Coronary artery (tissue), 2 donors: ENCODE measurements at regions not wholly inside any gene's neighbourhood (a gene's known extent, or its start where the extent isn't known, plus 50 kb on each side); places are given as distances from the start of the nearest gene placed in this dataset.
"Not testable (repeated sequence)": the region's sequence is repeated elsewhere in the genome, so short reads cannot be mapped to it uniquely, and the experiment has no call there.

Source experiments
- DNase-seq: peaks from one replicate; pipeline ENCODE4 v3.0.0-alpha.2; 2017; ENCODE audit warnings: low spot score
- H3K27ac ChIP-seq, 2 donors: fragments of 200-600 bp; sonication (generic); one replicate each; pipeline ENCODE4 v1.5.1; 2016 to 2019
- H3K4me3 ChIP-seq: fragments of 200-600 bp; sonication (generic); 2 replicates; pipeline ENCODE4 v1.5.1; 2016; ENCODE audit warnings: mild to moderate bottlenecking, moderate library complexity
- TF ChIP-seq, protein P1 (sequence below): fragments of 200-600 bp; sonication (generic); IDR thresholded peaks from one replicate; pipeline ENCODE4 v1.5.1; 2019; ENCODE audit warnings: antibody characterized with exemption

DNA sequence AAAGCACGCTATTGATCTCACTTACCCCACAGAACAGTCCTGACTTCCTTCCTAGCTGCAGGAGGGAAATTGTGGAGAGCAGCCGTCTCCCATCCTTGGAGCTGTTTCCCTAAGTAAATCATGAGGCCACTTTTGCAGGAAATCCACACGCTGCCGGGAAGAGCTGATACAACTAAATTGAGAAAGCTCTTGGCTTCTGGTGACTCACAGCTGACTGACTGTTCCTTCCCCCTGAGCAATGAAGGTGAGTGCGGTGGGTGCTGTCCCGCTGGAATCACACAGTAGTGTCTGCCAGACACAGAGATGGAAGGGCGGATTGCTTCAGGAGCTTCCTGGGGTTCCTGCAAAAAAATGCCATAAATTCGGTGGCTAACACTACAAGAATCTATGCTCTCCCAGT lies 268.9 kb downstream of the ASMT start:
- no peak for DNase-seq
- Histone ChIP-seq H3K27ac (no peak overlapping the region), H3K4me3 (no peak overlapping the region)
- TF ChIP-seq, protein P1, sequence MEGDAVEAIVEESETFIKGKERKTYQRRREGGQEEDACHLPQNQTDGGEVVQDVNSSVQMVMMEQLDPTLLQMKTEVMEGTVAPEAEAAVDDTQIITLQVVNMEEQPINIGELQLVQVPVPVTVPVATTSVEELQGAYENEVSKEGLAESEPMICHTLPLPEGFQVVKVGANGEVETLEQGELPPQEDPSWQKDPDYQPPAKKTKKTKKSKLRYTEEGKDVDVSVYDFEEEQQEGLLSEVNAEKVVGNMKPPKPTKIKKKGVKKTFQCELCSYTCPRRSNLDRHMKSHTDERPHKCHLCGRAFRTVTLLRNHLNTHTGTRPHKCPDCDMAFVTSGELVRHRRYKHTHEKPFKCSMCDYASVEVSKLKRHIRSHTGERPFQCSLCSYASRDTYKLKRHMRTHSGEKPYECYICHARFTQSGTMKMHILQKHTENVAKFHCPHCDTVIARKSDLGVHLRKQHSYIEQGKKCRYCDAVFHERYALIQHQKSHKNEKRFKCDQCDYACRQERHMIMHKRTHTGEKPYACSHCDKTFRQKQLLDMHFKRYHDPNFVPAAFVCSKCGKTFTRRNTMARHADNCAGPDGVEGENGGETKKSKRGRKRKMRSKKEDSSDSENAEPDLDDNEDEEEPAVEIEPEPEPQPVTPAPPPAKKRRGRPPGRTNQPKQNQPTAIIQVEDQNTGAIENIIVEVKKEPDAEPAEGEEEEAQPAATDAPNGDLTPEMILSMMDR = no peak

DNA sequence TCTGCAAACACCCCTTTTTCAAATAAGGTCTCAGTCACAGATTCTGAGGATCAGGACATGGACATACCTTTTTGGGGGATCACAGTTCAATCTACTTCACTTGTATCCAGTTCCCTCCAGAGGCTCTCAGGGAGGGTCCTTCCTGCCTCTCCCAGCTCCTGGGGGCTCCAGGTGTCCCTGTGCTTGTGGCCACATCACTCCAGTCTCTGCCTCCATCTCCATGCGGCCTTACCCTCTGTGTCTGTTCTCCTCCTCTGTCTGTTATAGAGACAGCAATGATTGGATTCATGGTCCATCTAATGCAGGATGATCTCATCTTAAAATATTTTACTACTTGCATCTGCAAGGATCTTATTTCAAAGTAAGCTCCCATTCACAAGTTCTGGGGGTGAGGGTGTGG lies 269.6 kb downstream of the ASMT start:
- TF ChIP-seq, protein P1 = no peak
- Histone ChIP-seq H3K27ac (no peak overlapping the region), H3K4me3 (no peak overlapping the region)
- DNase-seq = no peak

DNA sequence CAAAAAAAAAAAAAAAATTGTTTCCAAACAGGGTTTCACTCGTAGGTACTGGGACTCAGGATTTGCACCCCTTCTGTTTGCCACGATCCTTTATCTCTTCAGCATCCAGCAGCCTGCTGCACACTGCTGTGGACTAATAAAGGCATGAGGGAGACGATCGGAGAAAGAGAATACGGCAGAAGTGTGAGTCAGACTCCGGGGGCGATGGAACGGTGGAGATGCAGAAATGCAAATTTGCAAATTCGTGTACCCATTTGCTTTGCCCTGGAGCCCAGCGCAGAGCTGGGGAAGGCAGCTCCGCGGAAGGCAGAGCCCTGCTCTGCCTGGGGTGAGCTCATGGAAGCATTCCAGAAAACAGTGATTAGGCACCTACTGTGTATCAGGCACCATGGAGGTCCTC lies 270.3 kb downstream of the ASMT start:
- TF ChIP-seq, protein P1 = no peak
- DNase-seq = no peak
- Histone ChIP-seq H3K4me3 (no peak overlapping the region), H3K27ac (no peak overlapping the region)

DNA sequence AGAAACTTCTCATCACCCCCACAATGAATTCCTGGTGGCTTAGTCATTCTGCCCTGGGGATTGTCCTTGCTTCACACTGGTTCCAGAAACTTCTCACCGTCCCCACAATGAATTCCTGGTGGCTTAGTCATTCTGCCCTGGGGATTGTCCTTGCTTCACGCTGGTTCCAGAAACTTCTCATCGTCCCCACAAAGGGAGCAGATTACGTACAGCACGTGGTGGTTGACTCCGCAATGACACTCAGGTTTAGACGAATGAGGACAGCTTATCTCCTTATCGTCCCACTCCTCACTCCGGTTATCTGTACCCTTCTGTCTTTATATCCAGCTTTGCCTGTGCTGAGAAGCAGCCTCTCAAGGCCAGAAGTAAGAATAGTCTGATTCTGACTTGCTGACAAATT lies 273.4 kb downstream of the ASMT start:
- not testable (repeated sequence) for DNase-seq, H3K4me3 ChIP-seq, H3K27ac ChIP-seq

DNA sequence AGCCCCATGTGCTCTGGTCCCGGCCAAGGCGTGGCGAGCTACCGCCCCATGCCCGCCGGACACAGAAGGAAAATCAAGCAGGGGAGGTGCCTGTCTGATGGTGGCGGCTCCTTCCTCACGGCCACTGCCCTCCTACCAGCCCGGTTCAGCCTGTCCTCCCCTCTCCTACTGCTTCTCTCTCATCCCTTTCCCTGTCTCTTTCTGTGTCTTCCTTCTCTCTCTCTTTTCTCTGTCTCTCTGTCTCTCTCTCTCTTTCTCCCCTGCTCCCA lies 279.1 kb downstream of the ASMT start:
- Histone ChIP-seq H3K27ac (no peak overlapping the region), H3K4me3 (no peak overlapping the region)
- DNase-seq = no peak
- TF ChIP-seq, protein P1 = no peak

DNA sequence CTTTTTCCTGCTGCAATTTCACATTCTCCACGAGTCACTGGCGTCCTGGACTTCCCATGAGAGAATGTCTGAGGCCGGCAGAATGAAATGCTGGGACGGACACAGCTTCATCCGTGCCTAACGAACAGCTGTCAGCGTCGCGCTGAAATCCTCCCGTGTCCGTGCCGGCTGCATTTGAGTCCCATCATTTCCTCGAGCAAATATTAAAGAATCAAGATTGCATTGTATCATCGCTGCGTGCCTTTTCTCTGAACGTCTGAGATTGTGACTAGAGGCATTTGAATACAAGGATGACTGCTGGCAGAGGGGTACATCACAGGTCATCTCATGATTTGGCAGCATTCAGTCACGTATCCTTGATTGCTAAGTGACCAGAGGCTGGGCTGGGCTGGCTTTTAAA lies 279.9 kb downstream of the ASMT start:
- Histone ChIP-seq H3K4me3 (no peak overlapping the region), H3K27ac (no peak overlapping the region)
- DNase-seq = no peak
- TF ChIP-seq, protein P1 = no peak

DNA sequence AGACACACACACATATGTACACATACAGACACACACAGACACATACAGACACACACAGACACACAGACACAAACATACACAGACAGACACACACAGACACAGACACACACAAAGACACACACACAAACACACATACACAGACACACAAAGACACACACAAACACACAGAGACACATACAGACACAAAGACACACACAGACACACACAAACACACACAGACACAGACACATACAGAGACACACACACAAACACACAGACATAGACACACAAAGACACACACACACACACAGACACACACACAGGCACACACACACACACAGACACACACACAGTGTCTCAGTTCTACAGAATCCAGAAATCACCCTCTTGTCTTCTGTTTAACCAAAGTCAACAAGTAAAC lies 280.7 kb downstream of the ASMT start:
- Histone ChIP-seq H3K27ac (no peak overlapping the region), H3K4me3 (no peak overlapping the region)
- TF ChIP-seq, protein P1 = no peak
- no peak for DNase-seq

DNA sequence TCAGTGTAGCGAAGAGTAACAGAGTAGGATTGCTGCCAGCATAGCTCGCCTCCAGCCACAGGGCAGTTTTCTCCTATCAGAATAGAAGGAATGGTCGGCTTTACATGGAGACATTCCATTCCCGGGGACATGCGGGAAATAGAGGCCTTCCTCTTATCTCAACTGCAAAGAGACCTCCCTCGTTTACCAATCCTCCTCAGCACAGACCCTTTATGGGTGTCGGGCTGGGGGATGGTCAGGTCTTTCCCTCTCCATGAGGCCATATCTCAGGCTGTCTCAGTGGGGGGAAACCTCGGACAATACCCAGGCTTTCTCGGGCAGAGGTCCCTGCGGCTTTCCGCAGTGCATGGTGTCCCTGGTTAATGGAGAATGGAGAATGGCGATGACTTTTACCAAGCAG lies 285.0 kb downstream of the ASMT start:
- TF ChIP-seq, protein P1 = no peak
- Histone ChIP-seq H3K4me3 (no peak overlapping the region), H3K27ac (no peak overlapping the region)
- DNase-seq = no peak
